GM23248 (cell line): ENCODE measurements at regions not wholly inside any gene's neighbourhood (a gene's known extent, or its start where the extent isn't known, plus 50 kb on each side); places are given as distances from the start of the nearest gene placed in this dataset.

Experiments used
- EZH2 ChIP-seq: fragments of 200-600 bp; sonication (generic); IDR thresholded peaks from 2 replicates; pipeline ENCODE4 v1.6.1; 2018; ENCODE audit warnings: antibody characterized with exemption, mild to moderate bottlenecking; ENCODE audit not compliant: insufficient read depth, poor library complexity, severe bottlenecking
- EZH2phosphoT487 ChIP-seq: fragments of 200-600 bp; sonication (generic); IDR thresholded peaks from 2 replicates; pipeline ENCODE4 v1.6.1; 2018; ENCODE audit warnings: antibody characterized with exemption, moderate library complexity, mild to moderate bottlenecking, low read depth; ENCODE audit not compliant: insufficient read depth

DNA sequence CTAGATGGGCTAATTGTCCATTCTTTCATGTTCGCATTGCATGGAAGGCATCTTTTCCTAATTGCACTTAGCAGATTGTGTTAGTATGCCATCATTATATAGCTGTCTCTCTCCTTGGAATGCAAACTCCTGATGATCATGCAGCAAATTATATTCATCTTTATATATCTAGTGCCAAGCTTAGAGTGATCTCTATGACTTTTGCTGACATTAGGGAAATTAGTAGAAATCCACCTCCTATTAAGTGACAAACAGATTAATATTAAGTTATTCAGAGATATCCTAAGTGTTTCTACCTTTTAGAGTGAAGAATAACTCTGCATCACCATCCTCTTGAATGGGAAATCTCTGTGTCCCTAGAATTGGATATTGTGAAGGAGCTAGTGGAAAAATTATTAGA lies 185.6 kb downstream of the FOXG1 start:
- TF ChIP-seq EZH2phosphoT487 (no peak), EZH2 (no peak)
